Adrenal gland (tissue), 5 donors: ENCODE measurements at regions not wholly inside any gene's neighbourhood (a gene's known extent, or its start where the extent isn't known, plus 50 kb on each side); places are given as distances from the start of the nearest gene placed in this dataset.
"Not testable (repeated sequence)": the region's sequence is repeated elsewhere in the genome, so short reads cannot be mapped to it uniquely, and the experiment has no call there.

Source experiments
- POLR2A ChIP-seq, 2 donors: fragments of 450-650 bp; IDR thresholded peaks; one replicate each; pipeline ENCODE4 v1.6.1; 2017; ENCODE audit warnings: antibody characterized with exemption in 2 of 2, mild to moderate bottlenecking in 2 of 2, moderate library complexity in 1 of 2
- TF ChIP-seq, protein P1 (sequence below), 6 experiments: fragments of 450-650 bp in 4 of 6; fragments of 200-600 bp in 2 of 6; sonication (generic) in 1 of 6; IDR thresholded peaks; 1 replicate in 5 of 6; 2 replicates in 1 of 6; pipeline versions ENCODE4 v1.5.1 to v1.8.0; 2016 to 2021; ENCODE audit warnings: antibody characterized with exemption in 6 of 6, mild to moderate bottlenecking in 2 of 6, moderate library complexity in 1 of 6
- donor health status: DM: no; HTN: no; CAD: no.

DNA sequence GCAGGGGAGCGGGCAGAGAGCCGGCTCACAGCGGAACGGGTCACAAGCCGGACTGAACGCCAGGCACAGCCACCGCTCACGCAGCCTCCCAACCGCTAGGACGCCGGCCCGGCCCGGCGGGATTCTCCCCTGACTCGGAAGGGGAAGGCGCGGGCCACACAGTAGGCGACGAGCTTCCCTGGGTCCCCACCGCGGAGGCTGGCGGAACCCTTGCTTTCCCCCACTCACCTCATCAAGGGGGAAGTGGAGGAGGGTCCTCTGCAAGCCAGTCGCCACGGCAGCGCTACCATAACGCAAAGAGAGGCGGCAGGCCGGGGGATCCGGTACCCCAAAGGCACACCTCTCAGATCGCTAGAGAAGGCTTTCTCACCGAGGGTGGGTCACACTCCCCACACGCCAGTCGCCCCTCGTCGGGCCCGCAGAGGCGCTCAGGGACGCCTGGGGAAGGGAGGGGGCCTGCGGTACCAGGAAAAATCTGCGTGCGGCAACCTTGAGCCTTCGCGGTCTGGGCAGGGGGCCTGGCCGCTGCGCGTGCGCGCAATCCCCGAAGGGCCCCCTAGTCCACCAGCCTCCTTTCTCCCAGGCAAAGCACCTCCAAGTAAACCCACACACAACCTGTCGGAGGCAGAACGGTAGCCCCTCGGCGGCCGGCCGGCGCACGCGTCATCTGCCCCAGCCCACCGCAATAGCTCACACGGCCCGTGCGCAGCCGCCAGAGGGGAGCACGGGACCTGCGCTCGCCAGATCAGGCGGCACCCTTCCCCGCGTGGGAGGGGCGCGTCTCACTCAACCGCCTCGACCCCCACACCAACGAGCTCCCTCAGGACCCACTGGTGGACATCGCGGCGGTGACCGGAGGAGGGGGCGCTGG, 95.8 kb upstream of the ANKRD30BL start:
- TF ChIP-seq, protein P1, sequence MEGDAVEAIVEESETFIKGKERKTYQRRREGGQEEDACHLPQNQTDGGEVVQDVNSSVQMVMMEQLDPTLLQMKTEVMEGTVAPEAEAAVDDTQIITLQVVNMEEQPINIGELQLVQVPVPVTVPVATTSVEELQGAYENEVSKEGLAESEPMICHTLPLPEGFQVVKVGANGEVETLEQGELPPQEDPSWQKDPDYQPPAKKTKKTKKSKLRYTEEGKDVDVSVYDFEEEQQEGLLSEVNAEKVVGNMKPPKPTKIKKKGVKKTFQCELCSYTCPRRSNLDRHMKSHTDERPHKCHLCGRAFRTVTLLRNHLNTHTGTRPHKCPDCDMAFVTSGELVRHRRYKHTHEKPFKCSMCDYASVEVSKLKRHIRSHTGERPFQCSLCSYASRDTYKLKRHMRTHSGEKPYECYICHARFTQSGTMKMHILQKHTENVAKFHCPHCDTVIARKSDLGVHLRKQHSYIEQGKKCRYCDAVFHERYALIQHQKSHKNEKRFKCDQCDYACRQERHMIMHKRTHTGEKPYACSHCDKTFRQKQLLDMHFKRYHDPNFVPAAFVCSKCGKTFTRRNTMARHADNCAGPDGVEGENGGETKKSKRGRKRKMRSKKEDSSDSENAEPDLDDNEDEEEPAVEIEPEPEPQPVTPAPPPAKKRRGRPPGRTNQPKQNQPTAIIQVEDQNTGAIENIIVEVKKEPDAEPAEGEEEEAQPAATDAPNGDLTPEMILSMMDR (IDR thresholded peaks at IDR 0.05) = not testable (repeated sequence)
- not testable (repeated sequence) for TF ChIP-seq POLR2A (IDR thresholded peaks at IDR 0.05)
